GM21825 (cell line): ENCODE measurements at regions not wholly inside any gene's neighbourhood (a gene's known extent, or its start where the extent isn't known, plus 50 kb on each side); places are given as distances from the start of the nearest gene placed in this dataset.
"Not testable (repeated sequence)": the region's sequence is repeated elsewhere in the genome, so short reads cannot be mapped to it uniquely, and the experiment has no call there.

Experiments used
- ATAC-seq: cut with Tn5 transposase; IDR thresholded peaks from one replicate; pipeline ENCODE4 v1.9.1; 2021; ENCODE audit warnings: mild to moderate bottlenecking, moderate library complexity; ENCODE audit not compliant: unreplicated experiment

- no peak for ATAC-seq
Measured at GRCh38 chr7:81155654-81156373, 237.0 kb upstream of the SEMA3C start.

- ATAC-seq: no peak
Measured at GRCh38 chr7:81154565-81154964, 235.7 kb upstream of the SEMA3C start.

- ATAC-seq: not testable (repeated sequence)
Measured at GRCh38 chr7:81152925-81153324, 234.1 kb upstream of the SEMA3C start.

- ATAC-seq: no peak
Measured at GRCh38 chr7:81150951-81151361, 232.1 kb upstream of the SEMA3C start.

- no peak for ATAC-seq
Measured at GRCh38 chr7:81143856-81144255, 225.0 kb upstream of the SEMA3C start.

- ATAC-seq: not testable (repeated sequence)
Measured at GRCh38 chr7:81141257-81142205, 222.7 kb upstream of the SEMA3C start.

GRCh38 chr7:81140775-81141174 lies 221.9 kb upstream of the SEMA3C start:
- no peak for ATAC-seq

GRCh38 chr7:81140252-81140651 lies 221.4 kb upstream of the SEMA3C start:
- no peak for ATAC-seq

GRCh38 chr7:81138870-81139269 lies 220.0 kb upstream of the SEMA3C start:
- ATAC-seq: no peak

GRCh38 chr7:81135324-81135723 lies 216.5 kb upstream of the SEMA3C start:
- ATAC-seq: no peak

GRCh38 chr7:81128011-81128410 lies 209.2 kb upstream of the SEMA3C start:
- no peak for ATAC-seq

- no peak for ATAC-seq
Measured at GRCh38 chr7:81120803-81121202, 202.0 kb upstream of the SEMA3C start.

- no peak for ATAC-seq
Measured at GRCh38 chr7:81120111-81120510, 201.3 kb upstream of the SEMA3C start.

GRCh38 chr7:81114633-81115032 lies 195.8 kb upstream of the SEMA3C start:
- ATAC-seq: no peak

GRCh38 chr7:81112731-81113130 lies 193.9 kb upstream of the SEMA3C start:
- no peak for ATAC-seq

- ATAC-seq: no peak
Measured at GRCh38 chr7:81111781-81112540, 193.1 kb upstream of the SEMA3C start.

GRCh38 chr7:81111358-81111757 lies 192.5 kb upstream of the SEMA3C start:
- ATAC-seq: no peak

GRCh38 chr7:81110673-81111072 lies 191.8 kb upstream of the SEMA3C start:
- no peak for ATAC-seq

GRCh38 chr7:81098213-81098612 lies 179.4 kb upstream of the SEMA3C start:
- ATAC-seq: no peak

GRCh38 chr7:81094952-81095351 lies 176.1 kb upstream of the SEMA3C start:
- no peak for ATAC-seq

- ATAC-seq: no peak
Measured at GRCh38 chr7:81081616-81082015, 162.8 kb upstream of the SEMA3C start.
